ENCODE measurements at regions not wholly inside any gene's neighbourhood (a gene's known extent, or its start where the extent isn't known, plus 50 kb on each side); places are given as distances from the start of the nearest gene placed in this dataset.

DNA sequence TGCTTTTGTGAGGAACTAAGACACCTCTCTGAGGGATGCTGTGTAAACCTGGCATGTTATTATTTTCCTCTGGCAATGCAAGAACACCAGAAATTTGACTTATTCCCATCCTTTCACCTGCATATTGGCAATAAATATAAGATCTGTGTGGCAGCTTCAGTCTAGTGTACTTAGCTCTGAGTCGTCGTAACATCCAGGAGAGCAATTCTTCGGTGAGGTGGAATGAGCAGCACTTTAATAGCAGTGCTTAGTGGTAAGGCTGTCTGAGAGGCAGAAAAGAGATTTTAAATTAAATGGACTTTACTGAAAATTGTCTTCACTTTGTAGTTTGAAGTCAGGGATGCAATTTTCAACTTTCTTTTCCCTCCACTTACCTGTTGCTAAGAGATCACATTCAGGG lies 344.9 kb downstream of the PCDH7 start:
- H3K36me3 ChIP-seq: no peaks in the 10 kb centered on the region
- H3K27me3 ChIP-seq: no peaks in the 10 kb centered on the region
- TF ChIP-seq, protein P1, sequence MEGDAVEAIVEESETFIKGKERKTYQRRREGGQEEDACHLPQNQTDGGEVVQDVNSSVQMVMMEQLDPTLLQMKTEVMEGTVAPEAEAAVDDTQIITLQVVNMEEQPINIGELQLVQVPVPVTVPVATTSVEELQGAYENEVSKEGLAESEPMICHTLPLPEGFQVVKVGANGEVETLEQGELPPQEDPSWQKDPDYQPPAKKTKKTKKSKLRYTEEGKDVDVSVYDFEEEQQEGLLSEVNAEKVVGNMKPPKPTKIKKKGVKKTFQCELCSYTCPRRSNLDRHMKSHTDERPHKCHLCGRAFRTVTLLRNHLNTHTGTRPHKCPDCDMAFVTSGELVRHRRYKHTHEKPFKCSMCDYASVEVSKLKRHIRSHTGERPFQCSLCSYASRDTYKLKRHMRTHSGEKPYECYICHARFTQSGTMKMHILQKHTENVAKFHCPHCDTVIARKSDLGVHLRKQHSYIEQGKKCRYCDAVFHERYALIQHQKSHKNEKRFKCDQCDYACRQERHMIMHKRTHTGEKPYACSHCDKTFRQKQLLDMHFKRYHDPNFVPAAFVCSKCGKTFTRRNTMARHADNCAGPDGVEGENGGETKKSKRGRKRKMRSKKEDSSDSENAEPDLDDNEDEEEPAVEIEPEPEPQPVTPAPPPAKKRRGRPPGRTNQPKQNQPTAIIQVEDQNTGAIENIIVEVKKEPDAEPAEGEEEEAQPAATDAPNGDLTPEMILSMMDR (IDR thresholded peaks at IDR 0.05): no peak
- intact Hi-C loops (cut with DNase I): no loop called here
- H3K9me3 ChIP-seq: no peaks in the 10 kb centered on the region
- H3K4me3 ChIP-seq: no peak overlapping the region
- 81 to 85% methylated on average over 3 of the region's 3 CpGs for WGBS, 2 donors
- no peak overlapping the region for H3K27ac ChIP-seq
- peaks cover 0 to 14% (median 3%) of the 10 kb centered on the region in 9 donors for H3K4me1 ChIP-seq
- DNase-seq: no peak
- no peak for ATAC-seq

- TF ChIP-seq, protein P1 (IDR thresholded peaks at IDR 0.05): no peak
- 68 to 70% methylated on average over 11 of the region's 11 CpGs for WGBS, 2 donors
- H3K36me3 ChIP-seq: no peaks in the 10 kb centered on the region
- intact Hi-C loops (cut with DNase I): no loop called here
- H3K27ac ChIP-seq: peak overlapping the region in 5 of 10 donors; percentile 56 to 67 (median 65)
- H3K4me3 ChIP-seq: no peak overlapping the region
- no peak for DNase-seq
- H3K4me1 ChIP-seq: peaks cover 0 to 14% (median 3%) of the 10 kb centered on the region in 9 donors
- no peaks in the 10 kb centered on the region for H3K9me3 ChIP-seq
- peak in 6 of 8 donors; percentile 75 to 88 (median 82) for ATAC-seq
- no peaks in the 10 kb centered on the region for H3K27me3 ChIP-seq
These were observed 348.3 kb downstream of the PCDH7 start for GRCh38 chr4:31068257-31069075.

- H3K4me1 ChIP-seq: peaks cover 0 to 14% (median 3%) of the 10 kb centered on the region in 9 donors
- no peak overlapping the region for H3K4me3 ChIP-seq
- no peaks in the 10 kb centered on the region for H3K9me3 ChIP-seq
- ATAC-seq: peak in 1 of 8 donors; percentile 32
- DNase-seq: no peak
- intact Hi-C loops (cut with DNase I): no loop called here
- peak overlapping the region in 5 of 10 donors; percentile 56 to 67 (median 65) for H3K27ac ChIP-seq
- 78 to 86% methylated on average over 1 of the region's 1 CpG for WGBS, 2 donors
- no peaks in the 10 kb centered on the region for H3K36me3 ChIP-seq
- no peaks in the 10 kb centered on the region for H3K27me3 ChIP-seq
- TF ChIP-seq, protein P1 (IDR thresholded peaks at IDR 0.05): no peak
These were observed 349.0 kb downstream of the PCDH7 start for GRCh38 chr4:31069151-31069550.

DNA sequence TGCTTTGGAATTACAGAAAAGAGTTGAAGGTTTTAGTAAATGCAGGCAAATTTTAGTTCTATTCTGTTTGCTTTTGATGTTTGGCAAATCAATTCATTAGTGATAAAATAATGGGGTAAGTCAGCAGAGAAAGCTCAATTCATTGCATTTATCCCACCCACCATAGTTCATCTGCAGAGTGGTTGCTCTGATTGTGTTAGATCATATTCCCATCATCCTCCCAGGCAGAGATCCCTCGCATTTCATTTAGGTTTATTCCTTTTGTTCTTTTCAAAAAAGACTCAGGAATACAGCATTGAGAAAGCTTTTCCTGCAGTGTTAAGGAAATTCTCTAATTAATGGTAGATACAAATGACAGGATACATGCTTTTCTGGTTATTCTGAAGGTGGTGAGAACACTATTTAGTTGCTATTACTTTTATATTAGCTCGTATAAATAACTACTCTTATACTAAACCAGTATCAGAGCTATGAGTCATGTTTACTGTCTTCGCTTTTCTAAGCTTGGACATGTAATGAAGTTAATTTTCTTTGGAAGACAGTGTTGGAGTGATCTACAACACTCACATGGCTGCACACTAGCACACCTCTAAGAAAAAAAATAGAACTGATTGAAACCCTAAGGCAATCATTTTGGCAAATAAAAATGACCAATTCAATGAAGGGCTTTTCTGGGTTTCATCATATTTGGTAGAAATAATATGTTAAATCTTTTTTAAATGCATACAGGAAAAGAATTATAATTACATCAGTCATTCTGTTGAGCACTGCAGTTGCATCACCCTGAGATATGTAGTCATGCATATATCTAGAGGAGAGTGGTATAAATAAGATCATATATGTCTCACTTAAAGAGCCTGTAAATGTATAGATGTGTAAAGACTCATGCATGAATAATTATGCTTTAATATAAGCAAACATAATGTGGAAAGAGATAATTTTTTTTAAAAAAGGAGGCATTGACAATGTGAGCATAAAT lies 351.6 kb downstream of the PCDH7 start:
- peaks cover 0 to 25% (median 3%) of the 10 kb centered on the region in 9 donors for H3K4me1 ChIP-seq
- intact Hi-C loops (cut with DNase I): no loop called here
- H3K27ac ChIP-seq: no peak overlapping the region
- no peaks in the 10 kb centered on the region for H3K36me3 ChIP-seq
- DNase-seq: no peak
- ATAC-seq: no peak
- WGBS, 2 donors: 71 to 77% methylated on average over 3 of the region's 3 CpGs
- no peaks in the 10 kb centered on the region for H3K27me3 ChIP-seq
- H3K4me3 ChIP-seq: no peak overlapping the region
- TF ChIP-seq, protein P1 (IDR thresholded peaks at IDR 0.05): no peak
- no peaks in the 10 kb centered on the region for H3K9me3 ChIP-seq
